ENCODE measurements at regions not wholly inside any gene's neighbourhood (a gene's known extent, or its start where the extent isn't known, plus 50 kb on each side); places are given as distances from the start of the nearest gene placed in this dataset.

DNA sequence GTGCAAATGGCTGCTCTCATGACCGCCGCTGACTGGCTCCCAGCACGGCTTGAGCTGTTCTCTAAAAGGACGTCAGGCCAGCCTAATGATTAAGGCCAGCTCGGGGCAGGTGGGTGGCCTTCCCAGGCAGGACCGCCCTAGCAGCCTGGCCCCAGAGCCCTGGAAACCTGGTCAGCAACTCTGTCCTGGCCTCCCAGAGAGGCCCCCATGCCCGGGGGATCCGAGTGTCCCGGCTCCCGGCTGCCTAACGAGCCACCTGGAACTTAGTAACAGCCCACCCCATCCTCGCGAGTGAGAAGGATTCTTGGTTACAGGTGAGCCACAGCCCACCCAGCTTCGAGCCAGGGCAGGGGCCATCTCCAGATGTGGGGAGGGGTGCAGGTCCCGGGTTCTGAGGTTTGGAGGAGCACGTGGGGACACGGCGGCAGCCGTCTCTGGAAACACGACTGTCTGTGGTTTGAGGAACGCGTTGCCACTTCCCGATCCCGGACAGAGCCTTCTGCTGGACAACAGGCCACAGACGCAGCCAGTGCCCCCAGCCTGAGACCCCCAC lies 73.8 kb upstream of the FBRSL1 start:
- Histone ChIP-seq H3K36me3 (no peaks in the 10 kb centered on the region), H3K79me2 (ENCODE audit: low read depth) (no peaks in the 10 kb centered on the region), H3K27ac (no peak overlapping the region), H3K27me3 (peaks cover 71% of the 10 kb centered on the region), H3K4me1 (peaks cover 13% of the 10 kb centered on the region), H3K4me2 (no peak overlapping the region), H3K4me3 (no peak overlapping the region), H2AFZ (replicated peaks) (no peak overlapping the region), H3K9me3 (ENCODE audit: low read depth) (no peaks in the 10 kb centered on the region), H3K9ac (no peak overlapping the region), H4K20me1 (ENCODE audit: low read depth) (peaks cover 7% of the 10 kb centered on the region), H3F3A (ENCODE audit: low read depth) (peaks cover 10% of the 10 kb centered on the region)
- Mint-ChIP-seq H3K36me3 (no peaks in the 10 kb centered on the region), H3K27ac (no peak overlapping the region), H3K9me3 (peaks cover 4% of the 10 kb centered on the region), H3K27me3 (ENCODE audit: insufficient read depth, low read depth) (peaks cover 43% of the 10 kb centered on the region), H3K4me1 (peaks cover 21% of the 10 kb centered on the region), H3K4me3 (no peak overlapping the region)
- no peak for DNase-seq (ENCODE audit: low spot score)
- no peak for TF ChIP-seq EZH2 (IDR thresholded peaks at IDR 0.05)
- TF ChIP-seq, protein P1, sequence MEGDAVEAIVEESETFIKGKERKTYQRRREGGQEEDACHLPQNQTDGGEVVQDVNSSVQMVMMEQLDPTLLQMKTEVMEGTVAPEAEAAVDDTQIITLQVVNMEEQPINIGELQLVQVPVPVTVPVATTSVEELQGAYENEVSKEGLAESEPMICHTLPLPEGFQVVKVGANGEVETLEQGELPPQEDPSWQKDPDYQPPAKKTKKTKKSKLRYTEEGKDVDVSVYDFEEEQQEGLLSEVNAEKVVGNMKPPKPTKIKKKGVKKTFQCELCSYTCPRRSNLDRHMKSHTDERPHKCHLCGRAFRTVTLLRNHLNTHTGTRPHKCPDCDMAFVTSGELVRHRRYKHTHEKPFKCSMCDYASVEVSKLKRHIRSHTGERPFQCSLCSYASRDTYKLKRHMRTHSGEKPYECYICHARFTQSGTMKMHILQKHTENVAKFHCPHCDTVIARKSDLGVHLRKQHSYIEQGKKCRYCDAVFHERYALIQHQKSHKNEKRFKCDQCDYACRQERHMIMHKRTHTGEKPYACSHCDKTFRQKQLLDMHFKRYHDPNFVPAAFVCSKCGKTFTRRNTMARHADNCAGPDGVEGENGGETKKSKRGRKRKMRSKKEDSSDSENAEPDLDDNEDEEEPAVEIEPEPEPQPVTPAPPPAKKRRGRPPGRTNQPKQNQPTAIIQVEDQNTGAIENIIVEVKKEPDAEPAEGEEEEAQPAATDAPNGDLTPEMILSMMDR (IDR thresholded peaks at IDR 0.05) = no peak
- no peak for TF ChIP-seq EZH2phosphoT487 (IDR thresholded peaks at IDR 0.05)

DNA sequence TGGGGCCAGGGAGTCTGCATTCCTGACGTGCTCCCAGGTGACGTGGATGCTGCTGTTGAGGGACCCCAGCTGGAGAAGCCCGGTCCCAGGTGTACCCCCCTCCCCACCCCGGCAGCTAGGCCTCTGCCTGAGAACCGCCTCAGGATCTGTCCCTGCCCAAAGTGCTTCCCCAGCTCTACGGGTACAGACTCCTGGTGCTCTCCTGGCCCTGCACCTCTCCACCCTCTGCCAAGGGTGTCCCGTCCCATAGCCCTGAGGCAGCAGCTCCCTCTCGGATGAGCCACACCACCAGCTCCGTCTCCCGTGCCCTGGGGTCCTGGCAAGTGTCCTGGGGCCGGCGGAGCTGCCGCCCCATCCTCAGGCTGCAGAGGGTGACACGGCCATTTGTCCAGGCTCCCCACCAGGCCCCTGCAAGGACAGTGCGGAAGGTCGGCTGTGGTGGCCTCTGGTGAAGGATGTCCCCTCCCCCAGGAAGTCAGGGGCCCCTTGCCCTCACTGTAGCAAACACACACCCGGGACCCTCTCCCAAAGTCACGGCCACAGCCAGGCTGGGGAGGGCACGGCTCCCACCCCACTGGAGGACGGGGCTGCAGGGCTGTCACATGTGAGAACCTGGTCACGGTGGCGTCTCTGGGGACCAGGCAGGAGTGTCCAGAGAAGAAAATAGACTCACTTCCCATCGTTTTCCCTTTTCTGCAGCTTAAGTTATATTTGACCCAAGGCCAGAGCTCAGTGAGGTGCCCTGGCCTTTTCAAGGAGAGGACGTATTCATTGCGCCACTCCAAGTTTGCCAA lies 74.4 kb upstream of the FBRSL1 start:
- H3K4me2 ChIP-seq = no peak overlapping the region
- peaks cover 64% of the 10 kb centered on the region for H3K27me3 ChIP-seq
- H3K4me3 Mint-ChIP-seq = no peak overlapping the region
- no peaks in the 10 kb centered on the region for H3K36me3 Mint-ChIP-seq
- H3F3A ChIP-seq (ENCODE audit: low read depth) = peaks cover 10% of the 10 kb centered on the region
- no peak for DNase-seq (ENCODE audit: low spot score)
- peaks cover 13% of the 10 kb centered on the region for H3K4me1 ChIP-seq
- no peak overlapping the region for H3K4me3 ChIP-seq
- H3K79me2 ChIP-seq (ENCODE audit: low read depth) = no peaks in the 10 kb centered on the region
- no peak overlapping the region for H3K9ac ChIP-seq
- no peak overlapping the region for H2AFZ ChIP-seq (replicated peaks)
- H3K27ac ChIP-seq = no peak overlapping the region
- H3K9me3 ChIP-seq (ENCODE audit: low read depth) = no peaks in the 10 kb centered on the region
- peaks cover 38% of the 10 kb centered on the region for H3K27me3 Mint-ChIP-seq (ENCODE audit: insufficient read depth, low read depth)
- TF ChIP-seq EZH2 (IDR thresholded peaks at IDR 0.05) = no peak
- TF ChIP-seq EZH2phosphoT487 (IDR thresholded peaks at IDR 0.05) = no peak
- TF ChIP-seq, protein P1 (IDR thresholded peaks at IDR 0.05) = no peak
- H3K9me3 Mint-ChIP-seq = peaks cover 5% of the 10 kb centered on the region
- H3K36me3 ChIP-seq = no peaks in the 10 kb centered on the region
- H4K20me1 ChIP-seq (ENCODE audit: low read depth) = peaks cover 7% of the 10 kb centered on the region
- no peak overlapping the region for H3K27ac Mint-ChIP-seq
- H3K4me1 Mint-ChIP-seq = peaks cover 21% of the 10 kb centered on the region

DNA sequence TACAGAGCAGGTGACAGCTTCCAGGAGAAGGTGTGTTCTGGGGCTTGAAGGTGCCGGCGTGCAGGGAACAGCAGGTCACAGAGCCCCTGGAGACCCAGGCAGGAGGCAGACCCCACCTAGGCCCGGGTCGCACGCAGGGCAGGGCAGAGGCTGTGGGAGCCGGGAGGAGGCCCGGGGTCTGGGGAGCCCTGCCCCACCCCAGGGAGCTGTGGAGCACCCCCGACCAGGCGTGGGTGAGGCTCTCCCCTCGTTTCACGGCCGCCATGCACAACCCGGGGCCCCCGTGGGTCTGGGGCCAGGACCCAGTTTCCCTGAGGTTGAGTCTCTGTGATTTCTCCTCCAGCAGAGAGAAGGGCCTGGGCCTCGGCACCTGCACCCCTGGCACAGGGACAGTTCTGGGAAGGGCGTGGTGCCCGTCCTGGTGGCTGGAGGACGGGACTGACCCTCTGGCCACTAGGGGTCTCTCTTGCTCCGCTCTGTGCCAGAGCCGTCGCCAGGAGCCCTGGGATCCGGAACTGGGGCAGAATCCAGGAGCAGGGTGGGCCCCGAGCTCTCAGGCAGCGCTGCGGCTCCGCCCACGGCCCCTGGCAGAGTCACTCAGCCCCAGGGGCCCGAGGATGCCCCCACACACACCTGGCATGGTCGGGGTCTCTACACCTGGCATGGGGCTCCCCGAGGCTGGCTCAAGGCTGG lies 75.2 kb upstream of the FBRSL1 start:
- Histone ChIP-seq H3K9me3 (ENCODE audit: low read depth) (no peaks in the 10 kb centered on the region), H3F3A (ENCODE audit: low read depth) (peaks cover 5% of the 10 kb centered on the region), H3K79me2 (ENCODE audit: low read depth) (no peaks in the 10 kb centered on the region), H3K4me2 (no peak overlapping the region), H3K27me3 (peaks cover 57% of the 10 kb centered on the region), H3K4me1 (peaks cover 10% of the 10 kb centered on the region), H3K36me3 (no peaks in the 10 kb centered on the region), H3K4me3 (no peak overlapping the region), H2AFZ (replicated peaks) (no peak overlapping the region), H3K9ac (no peak overlapping the region), H3K27ac (no peak overlapping the region), H4K20me1 (ENCODE audit: low read depth) (peaks cover 7% of the 10 kb centered on the region)
- Mint-ChIP-seq H3K9me3 (peaks cover 5% of the 10 kb centered on the region), H3K4me3 (no peak overlapping the region), H3K4me1 (peaks cover 18% of the 10 kb centered on the region), H3K27ac (no peak overlapping the region), H3K27me3 (ENCODE audit: insufficient read depth, low read depth) (peaks cover 31% of the 10 kb centered on the region), H3K36me3 (no peaks in the 10 kb centered on the region)
- TF ChIP-seq EZH2phosphoT487 (IDR thresholded peaks at IDR 0.05) (no peak), EZH2 (IDR thresholded peaks at IDR 0.05) (no peak)
- TF ChIP-seq, protein P1 (IDR thresholded peaks at IDR 0.05) = peak; percentile 90
- peak; percentile 91 for DNase-seq (ENCODE audit: low spot score)
